Calu3 (cell line): ENCODE measurements at regions not wholly inside any gene's neighbourhood (a gene's known extent, or its start where the extent isn't known, plus 50 kb on each side); places are given as distances from the start of the nearest gene placed in this dataset.

ENCODE experiments used
- BruUV-seq: library from RNA; stranded (reverse); fragments of 400-500 nt; replicated peaks from 2 replicates; lab custom pipeline; 2021; lab: Mats Ljungman, UMichigan
- CTCF ChIA-PET: fragments of 300-600 bp; sonication (Branson Sonifier 250); formaldehyde crosslinking; loops from one replicate; lab custom pipeline; 2022; ENCODE audit warnings: antibody characterized with exemption; lab: Charles Lee
- DNase-seq: peaks from one replicate; pipeline ENCODE4 v3.0.0; 2022
- H3K27ac Mint-ChIP-seq: one replicate; pipeline ENCODE4 v1.8.0; 2022; ENCODE audit warnings: mixed read lengths; ENCODE audit not compliant: unreplicated experiment
- H3K27me3 Mint-ChIP-seq: one replicate; pipeline ENCODE4 v1.8.0; 2022; ENCODE audit warnings: mixed read lengths; ENCODE audit not compliant: unreplicated experiment
- H3K36me3 Mint-ChIP-seq: one replicate; pipeline ENCODE4 v1.8.0; 2022; ENCODE audit warnings: mild to moderate bottlenecking, moderate library complexity, mixed read lengths; ENCODE audit not compliant: insufficient read depth, unreplicated experiment
- H3K4me1 Mint-ChIP-seq: one replicate; pipeline ENCODE4 v1.8.0; 2022; ENCODE audit warnings: mild to moderate bottlenecking, low read depth, mixed read lengths; ENCODE audit not compliant: unreplicated experiment
- H3K4me3 Mint-ChIP-seq: one replicate; pipeline ENCODE4 v1.8.0; 2022; ENCODE audit warnings: mild to moderate bottlenecking, low read depth, moderate library complexity, mixed read lengths; ENCODE audit not compliant: unreplicated experiment
- H3K9me3 Mint-ChIP-seq: one replicate; pipeline ENCODE4 v1.8.0; 2022; ENCODE audit warnings: low read depth, mixed read lengths; ENCODE audit not compliant: unreplicated experiment
- intact Hi-C: fragments of 100-400 bp; cut with micrococcal nuclease; formaldehyde crosslinking; loops from one replicate; pipeline ENCODE4 v1.10.0; 2022; ENCODE audit not compliant: unreplicated experiment
- TF ChIP-seq, protein P1 (sequence below): fragments of 200-600 bp; IDR thresholded peaks from one replicate; pipeline ENCODE4 v1.8.0; 2022; ENCODE audit warnings: antibody characterized with exemption; ENCODE audit not compliant: unreplicated experiment

DNA sequence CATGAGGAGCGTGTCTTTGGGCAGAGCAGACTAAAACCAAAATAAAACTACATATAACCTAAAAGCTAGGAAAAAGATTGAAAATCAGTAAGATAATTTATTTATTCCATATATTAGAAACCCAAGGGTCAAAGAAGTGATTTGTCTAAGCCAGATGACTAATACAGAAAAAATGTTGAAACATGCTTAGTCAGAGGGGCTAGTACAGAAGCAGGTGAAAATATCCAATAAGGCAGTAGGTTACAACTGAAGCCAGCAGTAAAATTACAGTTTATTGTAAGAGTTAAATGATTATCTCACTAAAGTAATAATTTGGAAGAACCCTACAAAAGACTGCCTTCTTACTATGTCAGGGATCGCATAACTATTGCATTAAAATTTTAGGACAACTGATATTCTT, 1190.9 kb upstream of the PRMT6 start:
- Mint-ChIP-seq H3K4me1 (peaks cover 5% of the 10 kb centered on the region), H3K27ac (no peak overlapping the region), H3K9me3 (peaks cover 8% of the 10 kb centered on the region), H3K27me3 (no peaks in the 10 kb centered on the region), H3K4me3 (no peak overlapping the region), H3K36me3 (no peaks in the 10 kb centered on the region)
- DNase-seq = no peak
- no TSS peak for BruUV-seq
- CTCF ChIA-PET = no interaction called here
- intact Hi-C loops = no loop called here
- TF ChIP-seq, protein P1, sequence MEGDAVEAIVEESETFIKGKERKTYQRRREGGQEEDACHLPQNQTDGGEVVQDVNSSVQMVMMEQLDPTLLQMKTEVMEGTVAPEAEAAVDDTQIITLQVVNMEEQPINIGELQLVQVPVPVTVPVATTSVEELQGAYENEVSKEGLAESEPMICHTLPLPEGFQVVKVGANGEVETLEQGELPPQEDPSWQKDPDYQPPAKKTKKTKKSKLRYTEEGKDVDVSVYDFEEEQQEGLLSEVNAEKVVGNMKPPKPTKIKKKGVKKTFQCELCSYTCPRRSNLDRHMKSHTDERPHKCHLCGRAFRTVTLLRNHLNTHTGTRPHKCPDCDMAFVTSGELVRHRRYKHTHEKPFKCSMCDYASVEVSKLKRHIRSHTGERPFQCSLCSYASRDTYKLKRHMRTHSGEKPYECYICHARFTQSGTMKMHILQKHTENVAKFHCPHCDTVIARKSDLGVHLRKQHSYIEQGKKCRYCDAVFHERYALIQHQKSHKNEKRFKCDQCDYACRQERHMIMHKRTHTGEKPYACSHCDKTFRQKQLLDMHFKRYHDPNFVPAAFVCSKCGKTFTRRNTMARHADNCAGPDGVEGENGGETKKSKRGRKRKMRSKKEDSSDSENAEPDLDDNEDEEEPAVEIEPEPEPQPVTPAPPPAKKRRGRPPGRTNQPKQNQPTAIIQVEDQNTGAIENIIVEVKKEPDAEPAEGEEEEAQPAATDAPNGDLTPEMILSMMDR = no peak

DNA sequence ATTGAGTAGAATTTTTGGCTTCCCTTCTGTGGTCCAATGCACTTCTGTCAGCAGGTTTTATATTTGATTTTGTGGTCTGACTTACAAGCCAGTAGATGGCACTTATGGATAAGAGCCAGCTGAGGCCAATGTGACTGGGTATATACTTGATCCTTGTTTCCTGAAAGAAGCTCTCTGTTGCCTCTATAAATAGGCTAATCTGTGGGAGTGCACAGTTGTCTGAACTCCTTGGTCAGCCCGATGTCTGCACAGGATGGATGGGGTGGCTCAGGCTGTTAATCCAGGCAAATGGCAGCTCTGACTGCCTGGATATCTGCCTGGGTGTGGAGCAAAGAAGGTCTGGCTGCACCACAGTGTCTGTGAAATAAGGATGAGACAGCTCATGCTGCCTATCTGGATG, 1183.7 kb upstream of the PRMT6 start:
- intact Hi-C loops = no loop called here
- no peak for DNase-seq
- Mint-ChIP-seq H3K9me3 (peaks cover 2% of the 10 kb centered on the region), H3K27me3 (no peaks in the 10 kb centered on the region), H3K4me3 (no peak overlapping the region), H3K36me3 (no peaks in the 10 kb centered on the region), H3K4me1 (no peaks in the 10 kb centered on the region), H3K27ac (no peak overlapping the region)
- CTCF ChIA-PET = no interaction called here
- TF ChIP-seq, protein P1 = no peak
- BruUV-seq = no TSS peak

DNA sequence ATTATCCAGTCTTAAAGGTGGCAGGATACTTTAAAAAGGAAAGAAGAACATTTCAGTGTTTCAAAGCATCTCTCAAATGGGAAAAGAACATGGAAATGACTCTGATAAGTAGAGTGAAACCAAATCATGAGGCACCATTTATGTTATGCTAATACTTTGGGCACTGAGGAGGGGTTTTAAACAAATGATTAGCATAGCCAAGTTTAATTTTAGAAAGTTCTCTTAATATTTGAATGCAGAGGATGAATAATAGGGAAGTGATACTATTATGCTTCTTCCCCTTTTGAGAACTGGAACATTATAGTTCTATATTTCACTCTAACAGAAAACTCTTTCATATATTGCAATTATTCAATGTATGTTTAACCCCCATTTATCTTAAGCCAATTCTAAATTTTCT, 1181.9 kb upstream of the PRMT6 start:
- no TSS peak for BruUV-seq
- Mint-ChIP-seq H3K27me3 (no peaks in the 10 kb centered on the region), H3K4me1 (no peaks in the 10 kb centered on the region), H3K27ac (no peak overlapping the region), H3K4me3 (no peak overlapping the region), H3K9me3 (peaks cover 2% of the 10 kb centered on the region), H3K36me3 (no peaks in the 10 kb centered on the region)
- no peak for DNase-seq
- intact Hi-C loops = no loop called here
- TF ChIP-seq, protein P1 = no peak
- CTCF ChIA-PET = no interaction called here

DNA sequence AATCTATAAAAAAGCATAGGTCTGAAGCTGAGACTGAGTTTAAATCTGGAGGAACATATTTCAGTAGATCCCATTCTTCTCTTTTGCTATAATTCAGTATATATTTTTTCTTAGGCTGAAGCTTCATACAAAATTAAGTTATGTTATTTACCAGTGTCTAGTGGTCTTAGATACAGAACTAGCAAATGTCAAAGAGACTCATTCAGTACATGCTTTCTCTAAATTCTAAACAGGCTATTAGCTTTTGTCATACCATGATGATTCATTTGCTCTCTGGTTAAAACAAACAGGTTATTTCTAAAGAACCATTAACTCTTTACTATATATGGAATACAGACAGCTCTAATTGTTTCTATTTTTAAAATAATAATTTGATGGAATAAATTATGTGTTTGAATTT, 1170.2 kb upstream of the PRMT6 start:
- peaks cover 15% of the 10 kb centered on the region for H3K9me3 Mint-ChIP-seq
- BruUV-seq = no TSS peak
- no peaks in the 10 kb centered on the region for H3K27me3 Mint-ChIP-seq
- no peaks in the 10 kb centered on the region for H3K4me1 Mint-ChIP-seq
- intact Hi-C loops = no loop called here
- H3K27ac Mint-ChIP-seq = no peak overlapping the region
- H3K36me3 Mint-ChIP-seq = no peaks in the 10 kb centered on the region
- TF ChIP-seq, protein P1 = no peak
- DNase-seq = no peak
- CTCF ChIA-PET = no interaction called here
- no peak overlapping the region for H3K4me3 Mint-ChIP-seq
